ENCODE measurements at regions not wholly inside any gene's neighbourhood (a gene's known extent, or its start where the extent isn't known, plus 50 kb on each side); places are given as distances from the start of the nearest gene placed in this dataset.

GRCh38 chr2:155203178-155203577 is 504.7 kb downstream of the KCNJ3 start:
- no peak overlapping the region for H3K27ac ChIP-seq
- WGBS, 2 donors = 40 to 64% methylated on average over 1 of the region's 1 CpG
- H3K4me3 ChIP-seq = no peak overlapping the region
- TF ChIP-seq CTCF (IDR thresholded peaks at IDR 0.05) = no peak
- no peak for TF ChIP-seq POLR2A (IDR thresholded peaks at IDR 0.05)
- no peak for DNase-seq
- H3K4me1 ChIP-seq = no peaks in the 10 kb centered on the region
- H3K9me3 ChIP-seq = no peaks in the 10 kb centered on the region
- H3K36me3 ChIP-seq = no peaks in the 10 kb centered on the region
- intact Hi-C loops (cut with DNase I) = no loop called here
- no peaks in the 10 kb centered on the region for H3K27me3 ChIP-seq

- DNase-seq = no peak
- intact Hi-C loops (cut with DNase I) = no loop called here
- no peak for TF ChIP-seq POLR2A (IDR thresholded peaks at IDR 0.05)
- no peak for TF ChIP-seq CTCF (IDR thresholded peaks at IDR 0.05)
- no peaks in the 10 kb centered on the region for H3K4me1 ChIP-seq
- no peak overlapping the region for H3K4me3 ChIP-seq
- no peaks in the 10 kb centered on the region for H3K36me3 ChIP-seq
- H3K27ac ChIP-seq = no peak overlapping the region
- no peaks in the 10 kb centered on the region for H3K9me3 ChIP-seq
- H3K27me3 ChIP-seq = no peaks in the 10 kb centered on the region
Measured at GRCh38 chr2:155200753-155201152, 502.3 kb downstream of the KCNJ3 start.

GRCh38 chr2:155190342-155190741 is 491.8 kb downstream of the KCNJ3 start:
- no peak overlapping the region for H3K27ac ChIP-seq
- no peak for TF ChIP-seq POLR2A (IDR thresholded peaks at IDR 0.05)
- no peak for TF ChIP-seq CTCF (IDR thresholded peaks at IDR 0.05)
- H3K27me3 ChIP-seq = no peaks in the 10 kb centered on the region
- H3K36me3 ChIP-seq = no peaks in the 10 kb centered on the region
- intact Hi-C loops (cut with DNase I) = no loop called here
- H3K9me3 ChIP-seq = no peaks in the 10 kb centered on the region
- no peak for DNase-seq
- no peaks in the 10 kb centered on the region for H3K4me1 ChIP-seq
- H3K4me3 ChIP-seq = no peak overlapping the region

- Histone ChIP-seq H3K4me1 (no peaks in the 10 kb centered on the region), H3K9me3 (no peaks in the 10 kb centered on the region), H3K27ac (no peak overlapping the region), H3K36me3 (no peaks in the 10 kb centered on the region), H3K27me3 (no peaks in the 10 kb centered on the region), H3K4me3 (no peak overlapping the region)
- intact Hi-C loops (cut with DNase I) = no loop called here
- 30 to 36% methylated on average over 3 of the region's 3 CpGs for WGBS, 2 donors
- DNase-seq = no peak
- no peak for TF ChIP-seq CTCF (IDR thresholded peaks at IDR 0.05)
- TF ChIP-seq POLR2A (IDR thresholded peaks at IDR 0.05) = no peak
Measured at GRCh38 chr2:155178921-155179320, 480.4 kb downstream of the KCNJ3 start.

GRCh38 chr2:155176345-155176744 is 477.9 kb downstream of the KCNJ3 start:
- H3K9me3 ChIP-seq = no peaks in the 10 kb centered on the region
- no peaks in the 10 kb centered on the region for H3K4me1 ChIP-seq
- no peak overlapping the region for H3K27ac ChIP-seq
- 53 to 73% methylated on average over 1 of the region's 1 CpG for WGBS, 2 donors
- no peaks in the 10 kb centered on the region for H3K36me3 ChIP-seq
- DNase-seq = no peak
- no peak for TF ChIP-seq POLR2A (IDR thresholded peaks at IDR 0.05)
- no peak for TF ChIP-seq CTCF (IDR thresholded peaks at IDR 0.05)
- no peak overlapping the region for H3K4me3 ChIP-seq
- no peaks in the 10 kb centered on the region for H3K27me3 ChIP-seq
- intact Hi-C loops (cut with DNase I) = no loop called here
